Stomach smooth muscle (tissue), 2 donors: ENCODE measurements at regions not wholly inside any gene's neighbourhood (a gene's known extent, or its start where the extent isn't known, plus 50 kb on each side); places are given as distances from the start of the nearest gene placed in this dataset.
A peak's percentile ranks its signal among the peaks of the same experiment; 100 is the strongest.

Source experiments
- H3K27ac ChIP-seq: one replicate; pipeline ENCODE4 v1.7.0; 2013; ENCODE audit warnings: mild to moderate bottlenecking, low read length, inconsistent platforms
- H3K27me3 ChIP-seq, 2 donors: one replicate each; pipeline ENCODE4 v1.7.0; 2013; ENCODE audit warnings: low read length in 2 of 2; ENCODE audit not compliant: insufficient read depth in 2 of 2, control insufficient read depth in 1 of 2
- H3K36me3 ChIP-seq, 2 donors: one replicate each; pipeline ENCODE4 v1.7.0; 2013; ENCODE audit warnings: low read length in 2 of 2; ENCODE audit not compliant: control insufficient read depth in 2 of 2, insufficient read depth in 2 of 2
- H3K4me1 ChIP-seq: one replicate; pipeline ENCODE4 v1.7.0; 2013; ENCODE audit warnings: low read length; ENCODE audit not compliant: control insufficient read depth, insufficient read depth
- H3K4me3 ChIP-seq, 2 donors: one replicate each; pipeline ENCODE4 v1.7.0; 2013; ENCODE audit warnings: low read length in 2 of 2
- H3K9ac ChIP-seq, 2 donors: one replicate each; pipeline ENCODE4 v1.7.0; 2013; ENCODE audit warnings: low read length in 2 of 2, mild to moderate bottlenecking in 1 of 2
- H3K9me3 ChIP-seq, 2 donors: one replicate each; pipeline ENCODE4 v1.7.0; 2013; ENCODE audit warnings: low read length in 2 of 2; ENCODE audit not compliant: control insufficient read depth in 2 of 2
- donor health status: healthy.
- donor health status: Pancreatic carcinoma.

DNA sequence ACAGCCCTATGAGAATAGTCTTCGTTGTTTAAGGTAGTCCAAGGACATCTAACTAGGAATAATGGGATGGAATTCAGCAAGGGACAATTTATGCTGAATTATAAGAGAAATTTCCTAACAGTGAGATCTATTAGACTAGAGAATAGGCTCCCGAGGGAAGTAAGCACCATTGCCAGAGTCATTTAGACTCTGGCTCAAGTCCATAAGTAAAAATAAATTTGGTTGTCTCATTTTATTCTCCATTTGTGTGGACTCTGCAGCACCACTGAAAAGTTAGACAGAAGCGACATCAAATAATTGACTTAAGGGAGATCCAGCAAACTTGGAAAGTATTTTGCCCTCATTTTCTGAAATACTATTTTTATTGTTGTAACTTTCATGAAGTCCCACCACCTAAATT is 129.3 kb upstream of the SMIM21 start:
- Histone ChIP-seq H3K4me3 (no peak overlapping the region), H3K4me1 (no peaks in the 10 kb centered on the region), H3K27me3 (no peaks in the 10 kb centered on the region), H3K27ac (no peak overlapping the region), H3K9ac (no peak overlapping the region), H3K36me3 (no peaks in the 10 kb centered on the region), H3K9me3 (no peaks in the 10 kb centered on the region)

DNA sequence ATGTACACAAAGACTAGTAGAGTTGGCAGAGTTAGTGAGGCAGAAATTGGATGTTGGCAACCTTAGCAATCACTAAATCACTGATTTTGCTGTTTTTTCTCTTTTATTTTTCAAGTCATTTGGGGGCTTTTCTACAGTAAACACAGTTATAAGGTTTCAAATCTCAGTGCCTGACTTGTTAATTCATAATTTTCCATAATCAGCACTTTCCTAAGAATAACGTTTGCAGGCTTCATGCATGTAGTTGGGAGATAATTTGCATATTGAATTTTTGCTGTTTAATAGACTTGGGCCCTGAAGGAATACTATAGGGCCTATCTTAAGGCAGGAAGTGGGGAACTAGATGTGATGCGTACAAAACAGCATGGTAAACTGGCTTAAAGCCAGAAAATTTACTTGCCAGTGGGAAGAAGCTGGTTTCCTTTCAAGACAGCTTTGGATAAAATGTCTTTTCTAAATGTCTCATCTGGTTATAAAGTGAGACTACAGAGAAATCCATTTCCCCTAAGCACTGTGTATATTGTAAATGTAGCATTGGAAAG is 127.2 kb upstream of the SMIM21 start:
- Histone ChIP-seq H3K27ac (no peak overlapping the region), H3K4me3 (no peak overlapping the region), H3K4me1 (peaks cover 4% of the 10 kb centered on the region), H3K9me3 (no peaks in the 10 kb centered on the region), H3K27me3 (no peaks in the 10 kb centered on the region), H3K9ac (no peak overlapping the region), H3K36me3 (no peaks in the 10 kb centered on the region)

- H3K27ac ChIP-seq, result no peak overlapping the region
- peaks cover 4% of the 10 kb centered on the region for H3K4me1 ChIP-seq
- no peaks in the 10 kb centered on the region for H3K36me3 ChIP-seq
- no peak overlapping the region for H3K4me3 ChIP-seq
- no peak overlapping the region for H3K9ac ChIP-seq
- H3K9me3 ChIP-seq, result no peaks in the 10 kb centered on the region
- H3K27me3 ChIP-seq, result no peaks in the 10 kb centered on the region
Observed at GRCh38 chr18:75554176-75554575, 126.7 kb upstream of the SMIM21 start.

DNA sequence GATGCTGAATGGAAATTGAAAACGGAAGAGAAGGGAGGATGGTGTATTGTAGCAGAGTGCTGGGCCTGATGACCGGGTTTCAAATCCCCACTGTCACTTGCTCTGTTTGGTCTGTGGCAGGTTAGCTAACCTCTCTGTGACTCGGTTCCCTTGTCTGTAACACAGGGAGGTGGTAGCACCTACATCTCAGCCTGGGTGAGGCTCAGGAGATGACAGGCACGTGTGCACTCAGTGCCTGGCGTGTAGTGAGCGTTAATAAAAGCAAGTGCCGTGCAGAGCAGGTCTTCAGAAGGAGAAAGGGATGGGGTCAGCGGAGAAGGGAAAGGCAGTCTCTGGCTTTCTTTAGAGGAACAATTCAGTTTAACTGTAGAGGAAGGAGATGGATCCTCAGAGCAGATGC is 125.5 kb upstream of the SMIM21 start:
- Histone ChIP-seq H3K27ac (no peak overlapping the region), H3K4me1 (peaks cover 4% of the 10 kb centered on the region), H3K4me3 (no peak overlapping the region), H3K27me3 (peaks cover 0 to 2% of the 10 kb centered on the region in 2 donors), H3K9me3 (no peaks in the 10 kb centered on the region), H3K36me3 (no peaks in the 10 kb centered on the region), H3K9ac (no peak overlapping the region)

DNA sequence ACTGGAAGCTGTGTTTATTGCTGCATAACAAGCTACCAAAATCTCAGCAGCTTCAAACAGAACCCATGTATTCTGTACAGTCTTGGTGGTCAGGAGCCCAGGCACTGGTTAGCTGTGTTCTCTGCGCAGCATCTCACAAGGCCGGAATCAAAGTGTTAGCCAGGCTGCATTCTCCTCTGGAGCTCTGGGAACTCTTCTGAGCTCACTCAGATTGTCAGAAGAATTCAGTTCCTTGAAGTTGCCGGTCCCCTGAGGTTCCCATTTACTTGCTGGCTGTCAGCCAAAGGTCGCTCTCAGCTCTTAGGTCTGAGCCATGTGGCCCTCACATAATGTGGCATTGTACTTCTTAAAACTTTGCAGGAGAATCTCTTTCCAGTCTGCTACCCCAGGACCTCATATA is 123.6 kb upstream of the SMIM21 start:
- Histone ChIP-seq H3K9ac (no peak overlapping the region), H3K27me3 (peaks cover 0 to 2% of the 10 kb centered on the region in 2 donors), H3K4me3 (no peak overlapping the region), H3K9me3 (no peaks in the 10 kb centered on the region), H3K27ac (no peak overlapping the region), H3K4me1 (peaks cover 4% of the 10 kb centered on the region), H3K36me3 (no peaks in the 10 kb centered on the region)

DNA sequence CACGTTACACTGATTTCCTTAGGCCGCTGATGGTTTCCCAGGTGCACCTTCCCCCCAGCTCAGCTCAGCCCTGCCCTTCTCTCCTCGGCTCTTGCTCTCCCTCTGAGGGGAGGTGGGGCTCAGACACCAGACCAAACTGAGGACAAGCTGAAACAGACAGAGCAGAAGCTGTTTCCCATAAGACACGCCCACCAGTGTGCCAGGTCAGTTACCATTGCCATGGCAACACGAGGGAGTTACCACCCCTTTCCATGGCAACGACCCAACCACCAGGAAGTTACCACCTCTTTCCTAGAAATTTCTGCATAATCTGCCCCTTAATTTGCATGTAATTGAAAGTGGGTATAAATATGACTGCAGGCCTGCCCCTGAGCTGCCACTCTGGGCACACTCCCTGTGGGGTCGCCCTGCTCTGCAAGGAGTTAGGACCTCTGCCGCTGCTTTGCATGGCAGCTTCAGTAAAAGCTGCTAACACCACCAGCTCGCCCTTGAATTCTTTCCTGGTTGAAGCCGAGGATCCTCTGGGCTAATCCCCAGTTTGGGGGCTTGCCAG is 120.9 kb upstream of the SMIM21 start:
- no peaks in the 10 kb centered on the region for H3K36me3 ChIP-seq
- peaks cover 6% of the 10 kb centered on the region for H3K4me1 ChIP-seq
- H3K9ac ChIP-seq, result no peak overlapping the region
- H3K27me3 ChIP-seq, result peaks cover 0 to 2% of the 10 kb centered on the region in 2 donors
- H3K9me3 ChIP-seq, result no peaks in the 10 kb centered on the region
- no peak overlapping the region for H3K4me3 ChIP-seq
- no peak overlapping the region for H3K27ac ChIP-seq

GRCh38 chr18:75546964-75547363 is 119.5 kb upstream of the SMIM21 start:
- peaks cover 0 to 2% of the 10 kb centered on the region in 2 donors for H3K27me3 ChIP-seq
- no peak overlapping the region for H3K27ac ChIP-seq
- H3K4me3 ChIP-seq, result no peak overlapping the region
- H3K9ac ChIP-seq, result no peak overlapping the region
- H3K4me1 ChIP-seq, result peaks cover 6% of the 10 kb centered on the region
- no peaks in the 10 kb centered on the region for H3K36me3 ChIP-seq
- no peaks in the 10 kb centered on the region for H3K9me3 ChIP-seq

GRCh38 chr18:75545189-75545588 is 117.7 kb upstream of the SMIM21 start:
- H3K4me1 ChIP-seq, result peaks cover 3% of the 10 kb centered on the region
- no peak overlapping the region for H3K27ac ChIP-seq
- H3K27me3 ChIP-seq, result peaks cover 0 to 2% of the 10 kb centered on the region in 2 donors
- no peaks in the 10 kb centered on the region for H3K9me3 ChIP-seq
- no peaks in the 10 kb centered on the region for H3K36me3 ChIP-seq
- H3K4me3 ChIP-seq, result peak overlapping the region in 1 of 2 donors; percentile 3
- no peak overlapping the region for H3K9ac ChIP-seq

GRCh38 chr18:75544496-75544895 is 117.0 kb upstream of the SMIM21 start:
- peaks cover 3% of the 10 kb centered on the region for H3K4me1 ChIP-seq
- no peaks in the 10 kb centered on the region for H3K9me3 ChIP-seq
- H3K36me3 ChIP-seq, result no peaks in the 10 kb centered on the region
- peaks cover 0 to 2% of the 10 kb centered on the region in 2 donors for H3K27me3 ChIP-seq
- H3K9ac ChIP-seq, result no peak overlapping the region
- H3K4me3 ChIP-seq, result no peak overlapping the region
- no peak overlapping the region for H3K27ac ChIP-seq

DNA sequence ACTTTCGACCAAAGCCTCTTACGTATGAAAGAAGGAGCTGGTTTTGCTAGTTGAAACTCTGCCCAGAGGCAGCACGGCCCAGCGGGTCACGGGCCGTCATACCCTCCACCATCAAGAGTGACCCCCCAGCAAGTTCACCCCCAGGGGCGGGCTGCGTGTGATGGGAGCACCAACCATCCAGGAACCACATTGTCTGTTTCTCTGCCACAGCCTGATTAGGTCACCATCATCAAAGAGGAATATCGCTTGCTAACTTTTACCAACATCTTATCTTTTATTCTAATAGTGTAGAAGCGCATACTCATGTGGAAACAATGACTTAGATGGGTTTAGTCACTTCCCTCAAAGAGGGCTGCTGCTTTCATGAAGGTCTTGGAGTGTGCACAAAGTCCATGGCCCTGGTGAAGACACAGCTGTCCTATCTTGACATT is 116.6 kb upstream of the SMIM21 start:
- Histone ChIP-seq H3K27me3 (peaks cover 0 to 2% of the 10 kb centered on the region in 2 donors), H3K36me3 (no peaks in the 10 kb centered on the region), H3K9me3 (no peaks in the 10 kb centered on the region), H3K9ac (no peak overlapping the region), H3K4me3 (no peak overlapping the region), H3K4me1 (peaks cover 3% of the 10 kb centered on the region), H3K27ac (no peak overlapping the region)

GRCh38 chr18:75538727-75539126 is 111.2 kb upstream of the SMIM21 start:
- H3K27me3 ChIP-seq, result no peaks in the 10 kb centered on the region
- no peak overlapping the region for H3K27ac ChIP-seq
- H3K4me3 ChIP-seq, result no peak overlapping the region
- H3K9me3 ChIP-seq, result no peaks in the 10 kb centered on the region
- H3K36me3 ChIP-seq, result no peaks in the 10 kb centered on the region
- no peaks in the 10 kb centered on the region for H3K4me1 ChIP-seq
- no peak overlapping the region for H3K9ac ChIP-seq
